NCI-H1417 treated with DMSO at 0.1 percent for 48 hours (cell line): ENCODE measurements at regions not wholly inside any gene's neighbourhood (a gene's known extent, or its start where the extent isn't known, plus 50 kb on each side); places are given as distances from the start of the nearest gene placed in this dataset.
"Not testable (repeated sequence)": the region's sequence is repeated elsewhere in the genome, so short reads cannot be mapped to it uniquely, and the experiment has no call there.

ENCODE experiments used
- DNase-seq: peaks from one replicate; lab custom pipeline; 2025; lab: John Stamatoyannopoulos, UW

GRCh38 chr15:62506217-62506805 is 341.2 kb upstream of the C2CD4B start:
- DNase-seq, result no peak

- no peak for DNase-seq
These were observed 344.4 kb upstream of the C2CD4B start for GRCh38 chr15:62509395-62509958.

GRCh38 chr15:62510791-62511190 is 345.7 kb upstream of the C2CD4B start:
- no peak for DNase-seq

DNA sequence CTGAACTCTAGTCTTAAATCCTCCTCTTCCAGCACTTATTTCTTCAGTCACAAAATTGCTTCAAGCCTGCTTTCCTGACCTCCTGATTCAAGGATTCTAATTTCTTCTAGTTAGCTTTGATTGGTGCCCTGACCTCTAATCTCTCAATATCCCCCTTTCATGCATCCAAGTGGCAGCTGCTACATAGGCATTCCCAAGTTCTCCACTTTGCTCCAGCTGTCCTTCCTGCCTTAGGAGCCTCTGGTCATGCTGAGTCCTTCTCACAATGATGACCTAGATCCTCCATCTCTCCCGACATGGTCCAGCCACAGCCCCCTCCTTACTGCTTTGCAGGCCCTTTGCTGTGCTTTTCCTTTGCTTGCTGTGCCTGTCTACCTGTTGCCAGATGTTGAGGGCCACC is 347.8 kb upstream of the C2CD4B start:
- no peak for DNase-seq

- no peak for DNase-seq
These were observed 348.8 kb upstream of the C2CD4B start for GRCh38 chr15:62513893-62514292.

DNA sequence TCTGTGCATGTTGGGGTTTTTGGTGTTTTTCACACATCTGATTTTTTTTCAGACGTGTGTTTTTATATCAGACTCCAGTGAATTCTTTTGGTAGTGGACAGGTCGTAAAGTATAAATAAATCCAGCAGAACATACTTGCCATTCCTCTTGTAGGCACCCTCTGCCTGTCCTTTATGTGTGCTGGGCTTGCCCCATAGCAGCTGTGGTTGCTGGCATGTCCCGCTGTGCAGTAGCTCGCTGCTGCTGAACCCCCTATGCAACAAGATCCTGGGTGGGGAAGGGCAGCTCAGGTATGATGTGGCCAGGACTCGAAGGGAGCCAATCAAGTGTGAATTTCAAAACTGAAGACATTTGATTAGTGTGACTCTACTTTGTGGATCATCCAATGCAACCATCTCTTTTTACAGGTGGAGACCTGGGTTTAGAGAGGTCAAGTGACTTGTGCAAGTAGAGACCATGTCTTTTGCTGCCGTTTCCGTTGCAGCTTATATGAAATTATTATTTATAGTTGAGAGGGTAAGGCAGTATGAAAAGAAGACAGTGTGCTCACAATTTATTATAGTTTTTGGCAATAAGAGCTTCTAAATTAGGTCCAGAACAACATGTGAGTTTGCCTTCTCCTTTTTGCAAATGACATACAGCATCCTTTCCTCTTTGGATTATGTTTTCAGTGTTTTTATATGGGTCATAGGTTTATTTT is 350.8 kb upstream of the C2CD4B start:
- no peak for DNase-seq

GRCh38 chr15:62517541-62517940 is 352.5 kb upstream of the C2CD4B start:
- no peak for DNase-seq

- DNase-seq, result not testable (repeated sequence)
These were observed 353.6 kb upstream of the C2CD4B start for GRCh38 chr15:62518666-62519065.

DNA sequence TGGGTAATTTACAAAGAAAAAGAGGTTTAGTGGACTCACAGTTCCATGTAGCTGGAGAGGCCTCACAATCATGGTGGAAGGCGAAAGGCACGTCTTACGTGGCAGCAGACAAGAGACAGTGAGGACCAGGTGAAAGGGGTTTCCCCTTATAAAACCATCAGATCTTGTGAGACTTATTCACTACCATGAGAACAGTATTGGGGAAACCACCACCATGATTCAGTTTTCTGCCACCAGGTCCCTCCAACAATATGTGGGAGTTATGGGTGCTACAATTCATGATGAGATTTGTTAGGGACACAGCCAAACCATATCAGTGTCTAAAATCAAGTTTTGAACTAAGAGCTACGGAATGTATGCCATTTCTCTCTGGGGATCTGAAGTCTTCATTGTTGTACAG is 354.8 kb upstream of the C2CD4B start:
- no peak for DNase-seq

DNA sequence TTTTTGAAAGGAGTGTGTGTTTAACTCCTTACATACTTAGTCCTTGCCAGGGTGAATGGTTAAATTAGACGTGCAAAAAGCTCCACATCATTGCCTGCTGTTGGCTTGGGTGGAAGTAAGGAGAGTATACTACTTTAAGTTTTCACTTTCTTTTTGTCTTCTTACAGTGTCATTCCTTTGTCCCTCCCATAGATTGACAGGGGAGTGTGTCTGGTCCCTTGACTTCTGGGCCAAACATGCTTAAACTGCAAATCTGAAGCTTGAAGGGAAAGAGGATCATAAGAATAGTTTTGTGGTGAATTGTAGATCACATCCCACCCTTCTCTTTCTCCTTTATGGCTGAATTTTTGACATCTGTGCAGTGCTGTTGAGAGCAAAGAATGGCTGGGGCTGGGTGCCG is 355.8 kb upstream of the C2CD4B start:
- DNase-seq, result no peak

DNA sequence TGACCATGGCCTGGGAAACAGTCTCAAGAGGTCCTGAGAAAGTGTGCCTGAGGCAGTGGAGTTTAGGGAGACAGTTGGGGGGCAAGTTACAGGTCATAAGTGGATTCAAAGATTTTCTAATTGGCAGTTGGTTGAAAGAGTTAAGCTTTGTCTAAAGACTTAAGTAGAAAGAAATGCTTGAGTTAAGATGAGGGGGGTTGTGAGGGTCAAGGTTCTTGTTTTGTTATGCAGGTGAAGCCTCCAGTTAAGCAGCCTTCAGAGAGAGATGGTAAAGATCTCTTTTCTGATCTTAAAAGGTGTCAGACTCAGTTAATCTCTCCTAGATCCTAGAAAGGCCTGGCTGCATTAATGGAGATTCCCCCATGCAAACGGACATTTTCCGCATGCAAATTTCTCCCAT is 356.3 kb upstream of the C2CD4B start:
- DNase-seq, result no peak

DNA sequence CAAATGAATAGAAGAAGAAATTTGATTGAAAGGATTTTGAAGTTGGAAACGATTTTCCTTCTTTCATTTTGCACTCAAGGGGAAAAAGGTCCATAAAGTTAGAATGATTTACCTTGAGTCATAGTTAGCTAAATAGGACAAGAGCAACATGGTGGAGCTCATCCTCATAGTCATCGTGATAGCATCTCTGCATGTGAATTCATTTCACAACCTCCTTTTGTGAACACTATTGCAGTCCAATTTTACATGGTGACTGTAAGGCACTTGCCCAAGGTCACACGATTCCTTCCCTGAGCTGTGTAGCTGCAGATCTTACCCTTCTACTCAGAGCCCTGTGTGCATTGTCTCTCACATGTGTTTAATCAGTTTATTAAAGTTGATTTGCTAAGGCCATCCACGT is 359.8 kb upstream of the C2CD4B start:
- DNase-seq, result no peak

- DNase-seq, result no peak
These were observed 362.3 kb upstream of the C2CD4B start for GRCh38 chr15:62527387-62527786.

- no peak for DNase-seq
These were observed 363.4 kb upstream of the C2CD4B start for GRCh38 chr15:62528505-62528904.

DNA sequence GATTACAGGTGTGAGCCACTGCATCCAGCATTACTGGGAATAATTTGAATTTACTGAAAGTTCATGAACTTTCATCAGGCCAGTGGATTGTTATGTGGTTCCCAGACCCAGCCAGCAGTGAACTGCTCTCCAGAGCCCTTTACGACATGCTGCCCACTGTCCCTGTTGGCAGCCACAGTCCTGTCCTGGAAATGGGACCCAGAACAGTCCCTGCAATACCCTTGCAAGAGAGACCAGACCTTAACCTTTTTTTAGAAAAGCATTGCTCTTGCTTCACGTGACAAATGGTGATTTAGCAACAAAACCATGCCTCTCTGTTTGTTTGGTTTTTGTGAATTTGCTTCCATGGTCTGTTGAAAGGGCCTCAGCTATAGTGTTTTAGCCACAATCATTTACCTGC is 367.3 kb upstream of the C2CD4B start:
- no peak for DNase-seq

DNA sequence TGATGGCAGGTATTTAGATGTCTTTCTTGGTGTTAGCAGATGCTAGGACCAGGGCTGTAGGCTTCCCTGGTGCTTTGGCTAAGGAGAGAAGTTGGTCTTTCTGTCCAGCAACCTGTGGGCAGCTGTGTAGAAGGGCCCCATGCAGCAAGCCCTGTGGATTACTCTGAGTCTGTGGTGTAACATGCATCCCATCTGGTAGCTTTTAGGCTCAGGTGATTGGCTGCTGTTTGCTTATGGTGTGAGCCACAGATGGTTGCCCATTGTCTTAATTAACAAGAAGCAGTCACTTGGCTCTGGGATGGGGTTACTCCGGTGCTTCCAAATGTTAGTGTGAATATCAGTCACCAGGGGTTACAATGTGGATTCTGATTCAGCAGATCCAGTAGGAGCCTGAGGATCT is 368.6 kb upstream of the C2CD4B start:
- DNase-seq, result no peak

GRCh38 chr15:62534996-62535395 is 369.9 kb upstream of the C2CD4B start:
- DNase-seq, result no peak

DNA sequence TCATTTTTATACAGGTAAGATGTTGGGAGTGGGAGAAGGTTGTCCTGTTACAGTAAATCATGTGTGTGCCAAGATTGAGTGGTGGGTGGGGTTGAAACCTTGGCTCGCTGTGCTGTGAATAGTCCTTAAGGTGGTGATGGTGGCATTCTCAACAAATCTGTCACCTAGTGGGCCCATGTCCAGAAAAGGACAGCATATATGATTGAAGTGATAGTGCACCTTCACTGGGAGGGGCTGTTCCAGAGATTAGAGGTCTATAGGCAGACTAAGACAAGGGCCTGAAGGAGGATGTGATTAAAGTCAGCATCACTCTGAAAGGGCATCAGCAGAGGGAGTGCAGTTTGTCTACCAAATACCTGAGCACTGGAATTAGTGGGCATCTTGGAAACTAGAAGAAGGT is 374.2 kb upstream of the C2CD4B start:
- no peak for DNase-seq

GRCh38 chr15:62541250-62541649 is 376.2 kb upstream of the C2CD4B start:
- no peak for DNase-seq

DNA sequence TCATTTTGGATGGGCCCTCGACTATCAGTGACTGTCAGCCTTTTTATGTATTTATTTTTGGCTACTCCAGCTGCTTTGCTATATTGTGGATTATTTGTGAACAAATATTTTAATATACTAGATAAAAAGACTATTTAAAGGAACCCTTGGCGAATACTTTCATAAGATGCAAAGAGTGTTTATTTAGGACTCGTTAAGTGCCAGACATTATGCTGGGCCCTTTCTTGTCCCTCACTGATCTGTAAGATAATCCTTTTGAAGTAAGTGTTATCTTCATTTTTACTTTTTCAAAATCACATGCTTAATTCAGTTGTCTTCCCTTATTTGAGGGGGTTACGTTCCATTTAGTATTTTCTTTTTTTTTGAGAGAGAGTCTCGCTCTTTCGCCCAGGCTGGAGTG is 376.8 kb upstream of the C2CD4B start:
- DNase-seq, result no peak

DNA sequence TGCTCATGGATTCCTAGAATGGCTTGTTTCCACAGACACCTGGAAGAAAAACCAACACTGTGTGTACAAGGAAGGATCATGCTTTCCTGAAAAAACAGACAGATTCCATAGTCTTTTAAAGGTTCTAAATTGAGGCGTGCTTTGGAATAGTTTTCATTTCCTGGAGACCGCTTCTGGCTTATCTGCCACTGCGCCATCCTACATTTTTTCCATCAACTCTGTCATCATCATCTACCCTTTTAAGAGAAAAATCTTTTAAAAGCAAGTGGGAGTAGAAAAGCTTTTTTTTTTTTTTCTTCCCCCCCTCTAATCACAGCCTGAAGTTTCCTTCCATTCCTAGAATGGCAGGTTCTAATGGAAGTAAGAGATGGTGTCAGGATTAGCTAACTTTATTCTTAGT is 379.4 kb upstream of the C2CD4B start:
- no peak for DNase-seq

GRCh38 chr15:62545467-62546227 is 380.6 kb upstream of the C2CD4B start:
- DNase-seq, result no peak

GRCh38 chr15:62546628-62547027 is 381.5 kb upstream of the C2CD4B start:
- no peak for DNase-seq
